ENCODE measurements at regions not wholly inside any gene's neighbourhood (a gene's known extent, or its start where the extent isn't known, plus 50 kb on each side); places are given as distances from the start of the nearest gene placed in this dataset.

- Histone ChIP-seq H3K4me3 (no peak overlapping the region), H3K27me3 (no peaks in the 10 kb centered on the region), H3K4me1 (peaks cover 9 to 16% (median 12%) of the 10 kb centered on the region in 10 experiments; a peak in 18 of 20 replicates), H3K9me3 (replicated peaks in 1 of 11) (peaks cover 21 to 40% (median 31%) of the 10 kb centered on the region in 11 experiments), H4K20me1 (no peaks in the 10 kb centered on the region), H3K4me2 (no peak overlapping the region), H3K36me3 (no peaks in the 10 kb centered on the region; a peak in 1 of 22 replicates), H3K27ac (no peak overlapping the region), H3K9ac (no peak overlapping the region)
- TF ChIP-seq Cebpa-rat (IDR thresholded peaks at IDR 0.05), result no peak
Observed at GRCh38 chr7:32428546-32428945, 61.6 kb downstream of the LSM5 start.

DNA sequence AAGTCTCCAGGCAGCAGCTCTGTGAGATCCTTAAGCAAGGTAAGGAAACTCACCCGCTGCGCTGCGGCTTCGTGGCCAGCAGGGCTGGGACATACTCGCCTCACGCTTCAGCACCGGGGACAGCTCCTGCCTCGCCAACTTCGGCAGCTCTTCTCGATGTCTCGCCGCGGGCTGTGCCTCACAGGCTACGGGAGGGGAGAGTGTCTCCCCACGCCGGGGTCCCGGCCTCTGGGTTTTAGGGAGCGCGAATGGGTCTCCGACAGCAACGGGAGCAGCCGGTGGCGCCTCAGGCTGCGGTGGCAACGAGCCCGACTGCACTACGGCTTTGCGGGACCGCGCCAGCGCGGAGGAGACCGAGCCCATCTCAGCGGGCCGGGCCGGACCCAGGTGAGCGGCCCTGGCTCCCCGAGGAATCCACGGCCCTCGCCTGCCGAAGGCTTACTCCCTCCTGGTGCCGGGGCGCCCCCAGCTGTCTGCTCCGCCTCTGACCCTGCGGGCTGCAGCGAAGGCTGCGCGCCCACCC lies 62.4 kb downstream of the LSM5 start:
- Histone ChIP-seq H3K4me3 (no peak overlapping the region), H3K36me3 (no peaks in the 10 kb centered on the region; a peak in 1 of 22 replicates), H3K27me3 (no peaks in the 10 kb centered on the region), H3K9ac (no peak overlapping the region), H3K27ac (no peak overlapping the region; a peak in 1 of 22 replicates), H3K4me2 (no peak overlapping the region), H3K4me1 (peaks cover 9 to 16% (median 12%) of the 10 kb centered on the region in 10 experiments; a peak in 18 of 20 replicates), H4K20me1 (no peaks in the 10 kb centered on the region), H3K9me3 (replicated peaks in 1 of 11) (peaks cover 21 to 40% (median 31%) of the 10 kb centered on the region in 11 experiments)
- no peak for TF ChIP-seq Cebpa-rat (IDR thresholded peaks at IDR 0.05)

DNA sequence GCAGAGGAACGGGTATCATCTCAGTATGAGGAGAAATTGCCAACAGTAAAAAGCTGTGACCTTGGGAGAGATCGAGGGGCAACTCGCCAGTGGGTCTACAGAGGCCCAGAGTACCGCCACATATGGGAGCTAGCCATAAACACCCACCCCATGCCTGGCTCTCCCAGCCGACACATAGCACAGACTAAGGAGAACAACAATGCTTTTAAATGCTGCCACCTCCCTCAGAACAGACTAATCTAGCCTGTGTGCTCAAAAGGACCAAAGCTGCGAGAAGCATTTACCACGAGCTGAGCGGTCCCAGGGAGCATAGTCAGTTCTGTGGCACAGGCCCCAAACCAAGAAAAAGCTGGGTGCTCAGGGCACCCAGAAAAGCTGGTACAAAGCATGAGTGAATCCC lies 73.3 kb downstream of the LSM5 start:
- Histone ChIP-seq H3K27me3 (no peaks in the 10 kb centered on the region), H3K9ac (no peak overlapping the region), H4K20me1 (no peaks in the 10 kb centered on the region), H3K4me2 (no peak overlapping the region), H3K27ac (no peak overlapping the region), H3K4me1 (no peaks in the 10 kb centered on the region), H3K36me3 (no peaks in the 10 kb centered on the region), H3K9me3 (replicated peaks in 1 of 11) (no peaks in the 10 kb centered on the region), H3K4me3 (no peak overlapping the region)
- no peak for TF ChIP-seq Cebpa-rat (IDR thresholded peaks at IDR 0.05)

DNA sequence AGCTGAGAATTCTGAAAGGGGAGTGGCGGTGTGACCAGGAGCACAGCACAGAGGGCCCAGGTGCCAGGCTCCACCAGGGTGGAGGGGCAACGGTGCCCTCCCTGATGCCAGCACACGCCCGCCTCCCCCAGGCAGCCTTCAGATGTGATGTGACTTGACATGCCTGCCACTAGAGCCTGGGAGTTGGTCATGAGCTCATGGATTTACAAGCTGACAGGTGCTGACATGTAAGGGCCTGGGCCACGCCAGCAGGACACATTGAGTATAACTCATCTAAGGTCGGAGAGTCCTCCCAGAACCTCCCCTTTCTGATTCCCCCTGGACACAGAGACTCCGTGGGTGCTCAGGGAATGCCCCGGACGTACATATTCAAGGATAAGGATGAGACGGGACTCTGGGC lies 74.2 kb downstream of the LSM5 start:
- Histone ChIP-seq H3K4me1 (no peaks in the 10 kb centered on the region), H3K27ac (no peak overlapping the region), H3K4me3 (no peak overlapping the region), H4K20me1 (no peaks in the 10 kb centered on the region), H3K4me2 (no peak overlapping the region), H3K36me3 (no peaks in the 10 kb centered on the region), H3K9ac (no peak overlapping the region), H3K27me3 (no peaks in the 10 kb centered on the region), H3K9me3 (replicated peaks in 1 of 11) (no peaks in the 10 kb centered on the region)
- no peak for TF ChIP-seq Cebpa-rat (IDR thresholded peaks at IDR 0.05)

GRCh38 chr7:32415519-32415918 lies 74.7 kb downstream of the LSM5 start:
- Histone ChIP-seq H3K9me3 (replicated peaks in 1 of 11) (no peaks in the 10 kb centered on the region), H3K4me1 (no peaks in the 10 kb centered on the region), H3K27me3 (no peaks in the 10 kb centered on the region), H3K9ac (no peak overlapping the region), H3K4me3 (no peak overlapping the region), H3K4me2 (no peak overlapping the region), H3K27ac (no peak overlapping the region), H3K36me3 (no peaks in the 10 kb centered on the region), H4K20me1 (no peaks in the 10 kb centered on the region)
- no peak for TF ChIP-seq Cebpa-rat (IDR thresholded peaks at IDR 0.05)

DNA sequence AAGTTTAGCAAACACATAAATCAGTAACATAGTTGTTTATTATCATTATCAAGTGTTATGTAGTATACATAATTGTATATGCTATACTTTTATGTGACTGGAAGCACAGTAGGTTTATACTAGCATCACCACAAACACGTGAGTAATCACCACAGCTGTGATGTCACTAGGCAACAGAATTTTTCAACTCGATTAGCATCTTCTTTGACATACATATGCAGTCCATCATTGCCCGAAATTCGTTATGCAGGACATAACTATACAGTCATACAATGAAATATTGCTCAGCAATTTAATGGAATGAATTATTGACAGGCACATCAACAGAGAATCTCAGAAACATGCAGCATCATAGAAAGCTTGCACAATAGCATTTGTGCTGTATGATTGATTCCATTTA lies 77.7 kb downstream of the LSM5 start:
- TF ChIP-seq Cebpa-rat (IDR thresholded peaks at IDR 0.05), result no peak
- H3K9me3 ChIP-seq (replicated peaks in 1 of 11), result no peaks in the 10 kb centered on the region
- no peaks in the 10 kb centered on the region for H3K27me3 ChIP-seq
- no peak overlapping the region for H3K4me3 ChIP-seq
- no peak overlapping the region for H3K27ac ChIP-seq
- no peak overlapping the region for H3K4me2 ChIP-seq
- H3K36me3 ChIP-seq, result no peaks in the 10 kb centered on the region
- no peaks in the 10 kb centered on the region for H3K4me1 ChIP-seq
- no peak overlapping the region for H3K9ac ChIP-seq
- H4K20me1 ChIP-seq, result no peaks in the 10 kb centered on the region

DNA sequence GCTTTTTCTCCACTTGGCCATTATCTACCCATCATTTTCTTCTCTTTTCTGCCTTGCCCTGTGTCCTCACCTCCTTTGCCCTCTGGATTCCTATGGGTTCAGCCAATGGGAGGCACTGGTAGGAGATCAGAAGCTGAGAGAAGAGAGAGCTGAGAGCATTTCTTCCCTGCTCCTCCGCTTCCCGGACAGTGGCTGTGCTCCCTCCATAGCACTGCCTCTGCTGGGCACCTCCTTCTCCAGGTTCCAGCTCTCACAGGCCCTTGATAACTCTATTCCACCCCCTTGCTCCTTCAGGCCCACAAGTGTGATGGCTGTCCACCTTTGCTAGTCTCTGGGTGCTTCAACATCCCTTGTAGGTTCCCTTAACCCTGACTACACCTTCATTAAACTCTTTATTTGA lies 79.6 kb downstream of the LSM5 start:
- H3K27ac ChIP-seq, result no peak overlapping the region
- no peaks in the 10 kb centered on the region for H4K20me1 ChIP-seq
- no peak overlapping the region for H3K4me3 ChIP-seq
- TF ChIP-seq Cebpa-rat (IDR thresholded peaks at IDR 0.05), result no peak
- H3K36me3 ChIP-seq, result no peaks in the 10 kb centered on the region
- no peak overlapping the region for H3K4me2 ChIP-seq
- H3K9ac ChIP-seq, result no peak overlapping the region
- no peaks in the 10 kb centered on the region for H3K9me3 ChIP-seq (replicated peaks in 1 of 11)
- no peaks in the 10 kb centered on the region for H3K4me1 ChIP-seq
- no peaks in the 10 kb centered on the region for H3K27me3 ChIP-seq

GRCh38 chr7:32406386-32406785 lies 83.8 kb downstream of the LSM5 start:
- no peaks in the 10 kb centered on the region for H3K9me3 ChIP-seq (replicated peaks in 1 of 11)
- no peak overlapping the region for H3K9ac ChIP-seq
- TF ChIP-seq Cebpa-rat (IDR thresholded peaks at IDR 0.05), result no peak
- H3K27me3 ChIP-seq, result no peaks in the 10 kb centered on the region
- H3K4me2 ChIP-seq, result no peak overlapping the region
- H3K36me3 ChIP-seq, result no peaks in the 10 kb centered on the region
- H3K27ac ChIP-seq, result no peak overlapping the region
- no peaks in the 10 kb centered on the region for H3K4me1 ChIP-seq
- H3K4me3 ChIP-seq, result no peak overlapping the region
- no peaks in the 10 kb centered on the region for H4K20me1 ChIP-seq

GRCh38 chr7:32403463-32404229 lies 86.5 kb downstream of the LSM5 start:
- H3K27me3 ChIP-seq, result no peaks in the 10 kb centered on the region
- H3K9me3 ChIP-seq (replicated peaks in 1 of 11), result no peaks in the 10 kb centered on the region
- TF ChIP-seq Cebpa-rat (IDR thresholded peaks at IDR 0.05), result no peak
- H3K4me1 ChIP-seq, result no peaks in the 10 kb centered on the region
- H3K4me2 ChIP-seq, result no peak overlapping the region
- no peaks in the 10 kb centered on the region for H3K36me3 ChIP-seq
- H4K20me1 ChIP-seq, result no peaks in the 10 kb centered on the region
- no peak overlapping the region for H3K9ac ChIP-seq
- no peak overlapping the region for H3K4me3 ChIP-seq
- no peak overlapping the region for H3K27ac ChIP-seq

GRCh38 chr7:32400676-32401075 lies 89.5 kb downstream of the LSM5 start:
- H3K27me3 ChIP-seq, result no peaks in the 10 kb centered on the region
- no peak for TF ChIP-seq Cebpa-rat (IDR thresholded peaks at IDR 0.05)

More at GRCh38 chr7:32400676-32401075, 89.5 kb downstream of the LSM5 start:
- H3K4me2 ChIP-seq, result no peak overlapping the region
- H3K36me3 ChIP-seq, result no peaks in the 10 kb centered on the region
- no peaks in the 10 kb centered on the region for H4K20me1 ChIP-seq
- H3K4me1 ChIP-seq, result no peaks in the 10 kb centered on the region
- no peaks in the 10 kb centered on the region for H3K9me3 ChIP-seq (replicated peaks in 1 of 11)
- H3K4me3 ChIP-seq, result no peak overlapping the region
- H3K27ac ChIP-seq, result no peak overlapping the region
- no peak overlapping the region for H3K9ac ChIP-seq

Measured in BLaER1 treated with 17β-estradiol and CSF1 and Interleukin-3, amounts not matched to agents 10 nM and 100 nM (cell line).